Transverse colon (tissue), 4 donors: ENCODE measurements at regions not wholly inside any gene's neighbourhood (a gene's known extent, or its start where the extent isn't known, plus 50 kb on each side); places are given as distances from the start of the nearest gene placed in this dataset.

Experiments
- DNase-seq: peaks from one replicate; pipeline ENCODE4 v3.0.0-alpha.2; 2019
- H3K27ac ChIP-seq, 4 donors: fragments of 200-600 bp; sonication (generic); 2 replicates each; pipeline ENCODE4 v1.5.1; 2016 to 2018; ENCODE audit warnings: inconsistent platforms in 4 of 4
- H3K27me3 ChIP-seq: fragments of 200-600 bp; sonication (generic); 2 replicates; pipeline ENCODE4 v1.5.1; 2017; ENCODE audit warnings: inconsistent platforms
- H3K36me3 ChIP-seq, 4 donors: fragments of 200-600 bp; sonication (generic); 2 replicates each; pipeline ENCODE4 v1.5.1; 2017 to 2019; ENCODE audit warnings: inconsistent platforms in 4 of 4
- H3K4me1 ChIP-seq, 4 donors: fragments of 200-600 bp; sonication (generic); 2 replicates each; pipeline ENCODE4 v1.5.1; 2017 to 2020; ENCODE audit warnings: inconsistent platforms in 4 of 4
- H3K4me3 ChIP-seq, 4 donors: fragments of 200-600 bp; sonication (generic); 1 replicate in 1 of 4; 2 replicates in 3 of 4; pipeline versions ENCODE4 v1.5.1 to v1.6.1; 2017 to 2019; ENCODE audit warnings: inconsistent platforms in 4 of 4
- H3K9me3 ChIP-seq, 2 donors: fragments of 200-600 bp; sonication (generic); 2 replicates each; pipeline ENCODE4 v1.5.1; 2017 to 2019; ENCODE audit warnings: inconsistent platforms in 2 of 2
- CTCF ChIP-seq, 5 experiments: fragments of 200-600 bp in 3 of 5; fragments of 450-650 bp in 2 of 5; sonication (generic) in 3 of 5; IDR thresholded peaks; 1 replicate in 2 of 5; 2 replicates in 3 of 5; pipeline ENCODE4 v1.5.1; 2016 to 2017; ENCODE audit warnings: antibody characterized with exemption in 5 of 5, inconsistent platforms in 3 of 5, mild to moderate bottlenecking in 2 of 5, moderate library complexity in 1 of 5
- EP300 ChIP-seq: sonication (generic); formaldehyde crosslinking; IDR thresholded peaks from one replicate; pipeline ENCODE4 v1.6.1; 2017; ENCODE audit warnings: antibody characterized with exemption, low read depth
- POLR2A ChIP-seq: fragments of 450-650 bp; IDR thresholded peaks from one replicate; pipeline ENCODE4 v1.6.1; 2016; ENCODE audit warnings: antibody characterized with exemption, mild to moderate bottlenecking, moderate library complexity
- POLR2AphosphoS5 ChIP-seq, 3 donors: sonication (generic); formaldehyde crosslinking; IDR thresholded peaks; one replicate each; pipeline ENCODE4 v1.6.1; 2016; ENCODE audit warnings: antibody characterized with exemption in 3 of 3
- WGBS, 2 donors: methylation state at CpG; one replicate each; pipeline ENCODE4 v1.1.5; 2018; ENCODE audit warnings: low coverage in 1 of 2; 5-methylcytosine and 5-hydroxymethylcytosine counted together
- in situ Hi-C, 4 donors: fragments of 200-750 bp; cut with MboI; loops; one replicate each; pipeline versions ENCODE4 v1.15.0 to v1.15.1; 2017; ENCODE audit warnings: low sequenced_read_pairs in 3 of 4, low pct_ligation_motif_present in 1 of 4, low pct_unique_long_range_greater_than_20kb in 1 of 4
- intact Hi-C: fragments of 100-400 bp; cut with DNase I; formaldehyde crosslinking; loops from one replicate; pipeline ENCODE4 v1.15.1; 2023; ENCODE audit warnings: low total_unique reads

- no peaks in the 10 kb centered on the region for H3K9me3 ChIP-seq
- DNase-seq = no peak
- H3K4me1 ChIP-seq = no peaks in the 10 kb centered on the region
- in situ Hi-C loops (no loop called here), intact Hi-C loops (no loop called here)
- H3K27me3 ChIP-seq = no peaks in the 10 kb centered on the region
- TF ChIP-seq POLR2AphosphoS5 (IDR thresholded peaks at IDR 0.05) (no peak), POLR2A (no peak), EP300 (no peak), CTCF (IDR thresholded peaks at IDR 0.05) (no peak)
- no peaks in the 10 kb centered on the region for H3K36me3 ChIP-seq
- no peak overlapping the region for H3K4me3 ChIP-seq
- H3K27ac ChIP-seq = no peak overlapping the region
- WGBS, 2 donors = 70 to 100% methylated on average over 1 to 4 of the region's 4 CpGs
These were observed 187.6 kb downstream of the DICER1 start for GRCh38 chr14:94969766-94970165.

GRCh38 chr14:94966868-94967267 lies 190.5 kb downstream of the DICER1 start:
- H3K27ac ChIP-seq = no peak overlapping the region
- no peak for TF ChIP-seq EP300
- no peak for TF ChIP-seq CTCF (IDR thresholded peaks at IDR 0.05)
- TF ChIP-seq POLR2AphosphoS5 (IDR thresholded peaks at IDR 0.05) = no peak
- TF ChIP-seq POLR2A = no peak
- H3K9me3 ChIP-seq = no peaks in the 10 kb centered on the region
- no peaks in the 10 kb centered on the region for H3K36me3 ChIP-seq
- H3K27me3 ChIP-seq = no peaks in the 10 kb centered on the region
- H3K4me3 ChIP-seq = no peak overlapping the region
- intact Hi-C loops (no loop called here), in situ Hi-C loops (no loop called here)
- no peak for DNase-seq
- 78% methylated on average over 2 of the region's 2 CpGs; no CpG with 5 or more reads in 1 of the 2 donors for WGBS, 2 donors
- H3K4me1 ChIP-seq = no peaks in the 10 kb centered on the region

- Histone ChIP-seq H3K27me3 (no peaks in the 10 kb centered on the region), H3K4me3 (no peak overlapping the region), H3K36me3 (no peaks in the 10 kb centered on the region), H3K4me1 (no peaks in the 10 kb centered on the region), H3K9me3 (no peaks in the 10 kb centered on the region), H3K27ac (no peak overlapping the region)
- TF ChIP-seq POLR2AphosphoS5 (IDR thresholded peaks at IDR 0.05) (no peak), EP300 (no peak), CTCF (IDR thresholded peaks at IDR 0.05) (no peak), POLR2A (no peak)
- in situ Hi-C loops = no loop called here
- WGBS, 2 donors = 76% methylated on average over 3 to 5 of the region's 5 CpGs
- intact Hi-C loops = no loop called here
- no peak for DNase-seq
These were observed 191.0 kb downstream of the DICER1 start for GRCh38 chr14:94966344-94966743.

GRCh38 chr14:94965551-94966313 lies 191.6 kb downstream of the DICER1 start:
- no peak for TF ChIP-seq EP300
- TF ChIP-seq CTCF (IDR thresholded peaks at IDR 0.05) = no peak
- no peak for TF ChIP-seq POLR2AphosphoS5 (IDR thresholded peaks at IDR 0.05)
- TF ChIP-seq POLR2A = no peak
- Histone ChIP-seq H3K4me3 (no peak overlapping the region), H3K27ac (no peak overlapping the region), H3K27me3 (no peaks in the 10 kb centered on the region), H3K36me3 (no peaks in the 10 kb centered on the region), H3K4me1 (no peaks in the 10 kb centered on the region), H3K9me3 (no peaks in the 10 kb centered on the region)
- WGBS, 2 donors = 59 to 82% methylated on average over 4 to 8 of the region's 8 CpGs
- DNase-seq = no peak
- intact Hi-C loops (no loop called here), in situ Hi-C loops (no loop called here)
